ENCODE measurements at regions not wholly inside any gene's neighbourhood (a gene's known extent, or its start where the extent isn't known, plus 50 kb on each side); places are given as distances from the start of the nearest gene placed in this dataset.

- TF ChIP-seq CTCF (IDR thresholded peaks at IDR 0.05), result no peak
- no peak for TF ChIP-seq POLR2A (IDR thresholded peaks at IDR 0.05)
These were observed 251.3 kb upstream of the HES1 start for GRCh38 chr3:193884652-193885051.
